Mucosa of gallbladder (tissue), 1 donor: ENCODE measurements at regions not wholly inside any gene's neighbourhood (a gene's known extent, or its start where the extent isn't known, plus 50 kb on each side); places are given as distances from the start of the nearest gene placed in this dataset.

ENCODE experiments used
- DNase-seq: peaks from one replicate; pipeline ENCODE4 v3.0.0-alpha.2; 2020; ENCODE audit warnings: low spot score
- donor health status: DM: no; HTN: no; CAD: no.

GRCh38 chr15:70406617-70407335 lies 309.1 kb upstream of the TLE3 start:
- no peak for DNase-seq

GRCh38 chr15:70401709-70402108 lies 304.0 kb upstream of the TLE3 start:
- no peak for DNase-seq

GRCh38 chr15:70400766-70401541 lies 303.2 kb upstream of the TLE3 start:
- no peak for DNase-seq

GRCh38 chr15:70399204-70399603 lies 301.5 kb upstream of the TLE3 start:
- DNase-seq: no peak

GRCh38 chr15:70398694-70399093 lies 301.0 kb upstream of the TLE3 start:
- DNase-seq: no peak

GRCh38 chr15:70396807-70397206 lies 299.1 kb upstream of the TLE3 start:
- DNase-seq: no peak

- no peak for DNase-seq
These were observed 297.4 kb upstream of the TLE3 start for GRCh38 chr15:70395164-70395563.

GRCh38 chr15:70390723-70391122 lies 293.0 kb upstream of the TLE3 start:
- DNase-seq: no peak

GRCh38 chr15:70387993-70388392 lies 290.3 kb upstream of the TLE3 start:
- no peak for DNase-seq

GRCh38 chr15:70387081-70387480 lies 289.4 kb upstream of the TLE3 start:
- no peak for DNase-seq

GRCh38 chr15:70385711-70386110 lies 288.0 kb upstream of the TLE3 start:
- DNase-seq: no peak

GRCh38 chr15:70385052-70385451 lies 287.3 kb upstream of the TLE3 start:
- DNase-seq: no peak

- DNase-seq: no peak
These were observed 286.1 kb upstream of the TLE3 start for GRCh38 chr15:70383856-70384255.

GRCh38 chr15:70382762-70383458 lies 285.2 kb upstream of the TLE3 start:
- DNase-seq: no peak

- no peak for DNase-seq
These were observed 284.5 kb upstream of the TLE3 start for GRCh38 chr15:70382009-70382749.

GRCh38 chr15:70379938-70380883 lies 282.5 kb upstream of the TLE3 start:
- DNase-seq: no peak

- DNase-seq: no peak
These were observed 281.4 kb upstream of the TLE3 start for GRCh38 chr15:70379134-70379533.

- no peak for DNase-seq
These were observed 280.7 kb upstream of the TLE3 start for GRCh38 chr15:70378126-70379031.

- DNase-seq: peak; percentile 48
These were observed 279.4 kb upstream of the TLE3 start for GRCh38 chr15:70376929-70377691.
